Parathyroid adenoma (tissue), 2 donors: ENCODE measurements at regions not wholly inside any gene's neighbourhood (a gene's known extent, or its start where the extent isn't known, plus 50 kb on each side); places are given as distances from the start of the nearest gene placed in this dataset.

ENCODE experiments used
- H2AFZ ChIP-seq: fragments of 300-600 bp; sonication (generic); one replicate; pipeline ENCODE4 v1.7.0; 2017; ENCODE audit warnings: antibody characterized with exemption, mild to moderate bottlenecking
- H3K27ac ChIP-seq: fragments of 300-600 bp; sonication (generic); one replicate; pipeline ENCODE4 v1.7.0; 2017
- H3K27me3 ChIP-seq: fragments of 300-600 bp; sonication (generic); one replicate; pipeline ENCODE4 v1.7.0; 2017; ENCODE audit warnings: low read length; ENCODE audit not compliant: control insufficient read depth, insufficient read depth
- H3K36me3 ChIP-seq: fragments of 300-600 bp; sonication (generic); one replicate; pipeline ENCODE4 v1.7.0; 2017; ENCODE audit warnings: low read length; ENCODE audit not compliant: control insufficient read depth, insufficient read depth
- H3K4me1 ChIP-seq: fragments of 300-600 bp; sonication (generic); one replicate; pipeline ENCODE4 v1.7.0; 2017; ENCODE audit warnings: control low read depth
- H3K4me2 ChIP-seq: fragments of 300-600 bp; sonication (generic); one replicate; pipeline ENCODE4 v1.7.0; 2017; ENCODE audit warnings: low read length
- H3K4me3 ChIP-seq: fragments of 300-600 bp; sonication (generic); one replicate; pipeline ENCODE4 v1.7.0; 2017; ENCODE audit warnings: low read depth, low read length
- H3K79me2 ChIP-seq: fragments of 300-600 bp; sonication (generic); one replicate; pipeline ENCODE4 v1.7.0; 2017; ENCODE audit warnings: control low read depth
- H3K9ac ChIP-seq: fragments of 300-600 bp; sonication (generic); one replicate; pipeline ENCODE4 v1.7.0; 2017; ENCODE audit warnings: mild to moderate bottlenecking
- H3K9me3 ChIP-seq: fragments of 300-600 bp; sonication (generic); one replicate; pipeline ENCODE4 v1.7.0; 2017; ENCODE audit warnings: low read length; ENCODE audit not compliant: control insufficient read depth
- TF ChIP-seq, protein P1 (sequence below): fragments of 300-600 bp; sonication (generic); IDR thresholded peaks from one replicate; pipeline ENCODE4 v1.7.0; 2017; ENCODE audit warnings: antibody characterized with exemption, mild to moderate bottlenecking
- donor health status: primary hyperparathyroidism.

- Histone ChIP-seq H3K27me3 (no peaks in the 10 kb centered on the region), H3K9me3 (no peaks in the 10 kb centered on the region), H3K4me1 (peaks cover 16% of the 10 kb centered on the region), H3K36me3 (no peaks in the 10 kb centered on the region), H3K79me2 (no peaks in the 10 kb centered on the region), H3K4me2 (no peak overlapping the region), H3K4me3 (no peak overlapping the region), H3K9ac (no peak overlapping the region), H3K27ac (no peak overlapping the region), H2AFZ (no peak overlapping the region)
- TF ChIP-seq, protein P1, sequence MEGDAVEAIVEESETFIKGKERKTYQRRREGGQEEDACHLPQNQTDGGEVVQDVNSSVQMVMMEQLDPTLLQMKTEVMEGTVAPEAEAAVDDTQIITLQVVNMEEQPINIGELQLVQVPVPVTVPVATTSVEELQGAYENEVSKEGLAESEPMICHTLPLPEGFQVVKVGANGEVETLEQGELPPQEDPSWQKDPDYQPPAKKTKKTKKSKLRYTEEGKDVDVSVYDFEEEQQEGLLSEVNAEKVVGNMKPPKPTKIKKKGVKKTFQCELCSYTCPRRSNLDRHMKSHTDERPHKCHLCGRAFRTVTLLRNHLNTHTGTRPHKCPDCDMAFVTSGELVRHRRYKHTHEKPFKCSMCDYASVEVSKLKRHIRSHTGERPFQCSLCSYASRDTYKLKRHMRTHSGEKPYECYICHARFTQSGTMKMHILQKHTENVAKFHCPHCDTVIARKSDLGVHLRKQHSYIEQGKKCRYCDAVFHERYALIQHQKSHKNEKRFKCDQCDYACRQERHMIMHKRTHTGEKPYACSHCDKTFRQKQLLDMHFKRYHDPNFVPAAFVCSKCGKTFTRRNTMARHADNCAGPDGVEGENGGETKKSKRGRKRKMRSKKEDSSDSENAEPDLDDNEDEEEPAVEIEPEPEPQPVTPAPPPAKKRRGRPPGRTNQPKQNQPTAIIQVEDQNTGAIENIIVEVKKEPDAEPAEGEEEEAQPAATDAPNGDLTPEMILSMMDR = no peak
Observed at GRCh38 chrX:44043496-44043895, 70.3 kb upstream of the NDP start.

DNA sequence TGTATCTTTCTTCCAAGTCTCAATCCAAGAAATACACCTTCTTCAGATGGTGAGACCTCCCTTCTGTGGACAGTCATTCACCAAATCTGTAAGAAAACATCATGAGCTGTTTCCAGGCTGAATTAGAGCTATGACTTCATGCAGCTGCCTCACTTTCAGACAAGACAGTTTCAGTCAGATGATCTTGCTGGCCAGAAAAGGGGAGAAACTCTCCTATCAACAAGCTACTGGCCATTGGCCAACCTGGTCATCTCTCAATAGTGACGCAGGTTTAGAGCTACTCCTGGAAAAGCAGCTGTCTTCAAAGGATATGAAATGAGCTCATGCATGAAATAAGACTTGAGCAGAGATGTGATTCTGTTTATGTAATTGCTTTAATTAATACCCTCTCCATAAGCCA, 69.6 kb upstream of the NDP start:
- H3K4me1 ChIP-seq = peaks cover 16% of the 10 kb centered on the region
- no peak overlapping the region for H3K27ac ChIP-seq
- H2AFZ ChIP-seq = peak overlapping the region; percentile 7
- H3K4me3 ChIP-seq = no peak overlapping the region
- no peak overlapping the region for H3K4me2 ChIP-seq
- no peaks in the 10 kb centered on the region for H3K36me3 ChIP-seq
- TF ChIP-seq, protein P1 = no peak
- no peaks in the 10 kb centered on the region for H3K9me3 ChIP-seq
- H3K9ac ChIP-seq = no peak overlapping the region
- H3K27me3 ChIP-seq = no peaks in the 10 kb centered on the region
- H3K79me2 ChIP-seq = no peaks in the 10 kb centered on the region

GRCh38 chrX:44042116-44042515, 68.9 kb upstream of the NDP start:
- Histone ChIP-seq H3K4me1 (peaks cover 16% of the 10 kb centered on the region), H3K9me3 (no peaks in the 10 kb centered on the region), H3K27me3 (no peaks in the 10 kb centered on the region), H3K27ac (peak overlapping the region; percentile 54), H3K9ac (no peak overlapping the region), H2AFZ (no peak overlapping the region), H3K79me2 (no peaks in the 10 kb centered on the region), H3K36me3 (no peaks in the 10 kb centered on the region), H3K4me2 (peak overlapping the region; percentile 24), H3K4me3 (no peak overlapping the region)
- TF ChIP-seq, protein P1 = no peak

DNA sequence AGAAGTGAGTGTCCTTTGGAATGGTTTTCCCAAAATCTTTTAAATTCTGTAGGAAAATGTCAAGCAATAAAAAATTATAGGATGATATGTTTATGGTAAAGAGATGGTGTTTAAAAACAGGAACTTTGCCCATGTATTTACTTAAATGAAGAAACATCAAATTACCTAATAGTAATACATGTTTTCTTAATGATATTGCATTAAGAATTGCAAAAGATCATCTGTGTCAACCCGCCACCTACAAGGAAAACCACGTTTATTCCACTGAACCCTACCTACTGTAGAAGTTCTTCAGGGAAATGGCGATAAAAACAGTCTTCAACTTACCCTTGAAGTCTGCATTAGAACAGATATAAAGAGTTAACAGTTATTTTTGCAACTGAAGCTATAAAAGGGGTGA, 67.2 kb upstream of the NDP start:
- no peak overlapping the region for H3K27ac ChIP-seq
- TF ChIP-seq, protein P1 = no peak
- no peaks in the 10 kb centered on the region for H3K9me3 ChIP-seq

GRCh38 chrX:44039556-44039955, 66.4 kb upstream of the NDP start:
- no peak overlapping the region for H3K4me2 ChIP-seq
- H3K79me2 ChIP-seq = no peaks in the 10 kb centered on the region
- no peaks in the 10 kb centered on the region for H3K27me3 ChIP-seq
- H3K4me1 ChIP-seq = peaks cover 16% of the 10 kb centered on the region
- TF ChIP-seq, protein P1 = no peak
- H2AFZ ChIP-seq = no peak overlapping the region
- H3K4me3 ChIP-seq = no peak overlapping the region
- H3K9ac ChIP-seq = no peak overlapping the region
- H3K27ac ChIP-seq = peak overlapping the region; percentile 42
- H3K9me3 ChIP-seq = no peaks in the 10 kb centered on the region
- H3K36me3 ChIP-seq = no peaks in the 10 kb centered on the region

More for the DNA sequence above, 67.2 kb upstream of the NDP start:
- Histone ChIP-seq H2AFZ (no peak overlapping the region), H3K4me3 (no peak overlapping the region), H3K9ac (no peak overlapping the region), H3K27me3 (no peaks in the 10 kb centered on the region), H3K4me2 (no peak overlapping the region), H3K79me2 (no peaks in the 10 kb centered on the region), H3K4me1 (peaks cover 16% of the 10 kb centered on the region), H3K36me3 (no peaks in the 10 kb centered on the region)
